ENCODE measurements at regions not wholly inside any gene's neighbourhood (a gene's known extent, or its start where the extent isn't known, plus 50 kb on each side); places are given as distances from the start of the nearest gene placed in this dataset.

DNA sequence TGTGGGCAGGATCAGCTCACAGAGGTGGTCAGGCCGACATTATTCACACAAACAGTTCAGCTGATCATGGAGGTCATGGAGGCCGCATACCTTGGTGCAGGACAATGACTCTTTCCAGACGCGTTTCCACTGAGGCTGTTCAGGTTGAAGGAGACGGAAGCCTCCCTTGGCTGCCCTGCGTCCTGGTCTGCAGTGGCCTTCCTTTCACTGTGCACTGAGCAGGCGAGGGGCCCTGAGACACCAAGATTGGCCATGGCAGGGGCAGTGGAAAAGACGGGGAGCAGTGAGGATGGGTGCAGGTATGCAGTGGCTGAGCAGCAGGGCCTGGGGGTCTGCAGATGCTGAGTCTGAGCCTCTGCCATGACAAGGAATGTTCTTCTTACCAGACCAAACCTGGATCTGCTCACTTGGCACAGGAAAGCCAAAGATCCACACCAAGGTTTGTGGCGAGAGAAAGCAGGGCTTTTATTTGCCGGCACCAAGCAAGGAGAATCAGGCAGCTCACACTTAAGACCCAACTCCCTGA, 263.3 kb downstream of the GLRX3 start:
- TF ChIP-seq POLR2A (IDR thresholded peaks at IDR 0.05) (no peak), CTCF (IDR thresholded peaks at IDR 0.05) (no peak), POLR2AphosphoS5 (IDR thresholded peaks at IDR 0.05) (no peak)
